Kidney (tissue), 13 donors: ENCODE measurements at regions not wholly inside any gene's neighbourhood (a gene's known extent, or its start where the extent isn't known, plus 50 kb on each side); places are given as distances from the start of the nearest gene placed in this dataset.

Source experiments
- DNase-seq, 5 donors: peaks; one replicate each; pipeline ENCODE4 v3.0.0-alpha.2; 2013 to 2020
- FAIRE-seq: peaks from 2 replicates; lab custom pipeline; 2012; peaks lifted over from hg19 to GRCh38; lab: Jason Lieb, UNC
- H3K27ac ChIP-seq, 2 donors: one replicate each; pipeline ENCODE4 v1.7.0; 2013; ENCODE audit warnings: low read depth in 2 of 2, low read length in 2 of 2, inconsistent platforms in 1 of 2
- H3K27me3 ChIP-seq: one replicate; pipeline ENCODE4 v1.7.1; 2013; ENCODE audit warnings: low read length, inconsistent platforms; ENCODE audit not compliant: control insufficient read depth, insufficient read depth
- H3K36me3 ChIP-seq, 3 donors: one replicate each; pipeline versions ENCODE4 v1.7.0 to v1.7.1; 2013; ENCODE audit warnings: low read length in 3 of 3, control low read depth in 1 of 3, inconsistent platforms in 1 of 3; ENCODE audit not compliant: insufficient read depth in 3 of 3, control insufficient read depth in 2 of 3
- H3K4me1 ChIP-seq, 3 donors: one replicate each; pipeline versions ENCODE4 v1.7.0 to v1.7.1; 2013; ENCODE audit warnings: low read length in 3 of 3, inconsistent platforms in 1 of 3, low read depth in 1 of 3; ENCODE audit not compliant: control insufficient read depth in 2 of 3, insufficient read depth in 2 of 3
- H3K4me3 ChIP-seq, 3 donors: one replicate each; pipeline versions ENCODE4 v1.7.0 to v1.8.1; 2013; ENCODE audit warnings: low read length in 3 of 3, control low read depth in 1 of 3, inconsistent platforms in 1 of 3
- H3K9ac ChIP-seq, 3 donors: one replicate each; pipeline versions ENCODE4 v1.7.0 to v1.7.1; 2013; ENCODE audit warnings: low read length in 3 of 3, control low read depth in 1 of 3, inconsistent platforms in 1 of 3
- H3K9me3 ChIP-seq, 3 donors: one replicate each; pipeline versions ENCODE4 v1.7.0 to v1.7.1; 2013; ENCODE audit warnings: low read length in 3 of 3, control low read depth in 1 of 3, inconsistent platforms in 1 of 3; ENCODE audit not compliant: control insufficient read depth in 2 of 3, insufficient read depth in 1 of 3
- intact Hi-C: fragments of 100-400 bp; cut with DNase I; formaldehyde crosslinking; loops from one replicate; pipeline ENCODE4 v1.11.1; 2022
- TF ChIP-seq, protein P1 (sequence below): IDR thresholded peaks from 3 replicates; pipeline ENCODE4 v1.5.1; 2012; ENCODE audit warnings: mild to moderate bottlenecking, moderate library complexity, borderline replicate concordance; ENCODE audit not compliant: insufficient read depth; ENCODE audit errors: extremely low read depth
- donor health status: control.
- donor health status: control.
- donor health status: control.
- donor health status: control.
- donor health status: control.
- donor health status: DM: yes; HTN: yes; CAD: no.
- donor health status: Normal renal cell carcinoma (clear cell type).

DNA sequence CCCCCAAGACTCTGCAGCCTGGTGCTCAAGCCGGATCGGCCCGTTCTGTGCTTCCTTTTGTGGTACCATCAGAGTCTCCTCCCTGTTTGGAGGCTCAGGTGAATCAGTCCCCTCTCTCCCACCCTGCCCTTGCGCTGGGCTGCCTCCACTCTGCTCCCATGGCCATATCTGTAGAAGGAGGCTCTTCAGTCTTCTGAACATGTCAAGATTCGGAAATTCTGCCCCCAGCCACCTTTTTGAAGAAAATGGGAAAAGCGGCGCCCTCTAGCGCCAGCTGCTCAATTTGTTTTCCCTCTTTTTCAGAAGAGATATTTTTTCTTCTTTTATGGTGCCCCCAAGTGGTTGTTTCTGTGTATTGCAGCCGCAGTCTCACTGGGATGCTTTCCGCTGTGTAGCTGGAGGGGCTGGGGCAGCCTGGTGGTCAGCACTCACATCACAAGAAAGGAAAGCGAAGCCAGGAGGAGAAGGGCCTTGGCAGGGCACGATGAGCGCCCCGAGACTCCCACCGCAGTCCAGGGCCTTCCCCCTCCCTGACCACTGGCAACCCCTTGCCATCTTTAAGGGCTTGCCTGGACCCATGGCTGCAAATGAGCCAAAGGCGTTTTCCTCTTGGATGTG, 58.4 kb upstream of the CACNA1E start:
- intact Hi-C loops, result loop anchor here (5.0 kb wide), 1 partner anchor 233 kb away; no protein-coding TSS in a partner anchor
- no peak overlapping the region for H3K4me3 ChIP-seq
- FAIRE-seq, result peak; percentile 62

DNA sequence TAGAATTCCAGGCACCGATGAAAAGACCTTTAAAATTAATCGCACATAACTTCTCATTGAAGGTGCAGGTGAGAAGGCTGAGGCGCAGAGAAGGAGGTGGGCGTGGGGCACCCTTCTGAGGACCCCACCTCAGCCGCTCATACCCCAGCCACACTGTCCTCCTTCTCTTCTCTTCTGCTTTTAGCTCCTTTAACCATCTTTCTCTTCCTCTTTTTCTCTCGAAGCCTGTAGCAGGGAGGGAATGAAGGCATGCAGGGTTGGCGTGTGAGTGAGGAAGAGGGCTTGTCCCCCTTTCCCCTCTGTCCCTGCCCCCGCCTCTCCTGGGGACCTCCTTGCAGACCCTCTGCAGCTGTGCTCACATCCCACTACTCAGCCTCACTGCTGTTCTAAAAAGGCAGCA, 57.8 kb upstream of the CACNA1E start:
- Histone ChIP-seq H3K27me3 (no peaks in the 10 kb centered on the region), H3K4me3 (no peak overlapping the region), H3K27ac (no peak overlapping the region), H3K9me3 (no peaks in the 10 kb centered on the region), H3K36me3 (no peaks in the 10 kb centered on the region), H3K4me1 (peaks cover 0 to 2% (median 0%) of the 10 kb centered on the region in 3 donors), H3K9ac (no peak overlapping the region)
- TF ChIP-seq, protein P1, sequence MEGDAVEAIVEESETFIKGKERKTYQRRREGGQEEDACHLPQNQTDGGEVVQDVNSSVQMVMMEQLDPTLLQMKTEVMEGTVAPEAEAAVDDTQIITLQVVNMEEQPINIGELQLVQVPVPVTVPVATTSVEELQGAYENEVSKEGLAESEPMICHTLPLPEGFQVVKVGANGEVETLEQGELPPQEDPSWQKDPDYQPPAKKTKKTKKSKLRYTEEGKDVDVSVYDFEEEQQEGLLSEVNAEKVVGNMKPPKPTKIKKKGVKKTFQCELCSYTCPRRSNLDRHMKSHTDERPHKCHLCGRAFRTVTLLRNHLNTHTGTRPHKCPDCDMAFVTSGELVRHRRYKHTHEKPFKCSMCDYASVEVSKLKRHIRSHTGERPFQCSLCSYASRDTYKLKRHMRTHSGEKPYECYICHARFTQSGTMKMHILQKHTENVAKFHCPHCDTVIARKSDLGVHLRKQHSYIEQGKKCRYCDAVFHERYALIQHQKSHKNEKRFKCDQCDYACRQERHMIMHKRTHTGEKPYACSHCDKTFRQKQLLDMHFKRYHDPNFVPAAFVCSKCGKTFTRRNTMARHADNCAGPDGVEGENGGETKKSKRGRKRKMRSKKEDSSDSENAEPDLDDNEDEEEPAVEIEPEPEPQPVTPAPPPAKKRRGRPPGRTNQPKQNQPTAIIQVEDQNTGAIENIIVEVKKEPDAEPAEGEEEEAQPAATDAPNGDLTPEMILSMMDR, result no peak
- DNase-seq (no peak), FAIRE-seq (no peak)
- intact Hi-C loops, result no loop called here

More for the DNA sequence above, 58.4 kb upstream of the CACNA1E start:
- Histone ChIP-seq H3K9ac (no peak overlapping the region), H3K27me3 (no peaks in the 10 kb centered on the region), H3K36me3 (no peaks in the 10 kb centered on the region), H3K9me3 (no peaks in the 10 kb centered on the region), H3K27ac (no peak overlapping the region), H3K4me1 (peaks cover 0 to 2% (median 0%) of the 10 kb centered on the region in 3 donors)
- TF ChIP-seq, protein P1, result peak; percentile 95
- DNase-seq, result peak; percentile 73 to 91 (median 88)

DNA sequence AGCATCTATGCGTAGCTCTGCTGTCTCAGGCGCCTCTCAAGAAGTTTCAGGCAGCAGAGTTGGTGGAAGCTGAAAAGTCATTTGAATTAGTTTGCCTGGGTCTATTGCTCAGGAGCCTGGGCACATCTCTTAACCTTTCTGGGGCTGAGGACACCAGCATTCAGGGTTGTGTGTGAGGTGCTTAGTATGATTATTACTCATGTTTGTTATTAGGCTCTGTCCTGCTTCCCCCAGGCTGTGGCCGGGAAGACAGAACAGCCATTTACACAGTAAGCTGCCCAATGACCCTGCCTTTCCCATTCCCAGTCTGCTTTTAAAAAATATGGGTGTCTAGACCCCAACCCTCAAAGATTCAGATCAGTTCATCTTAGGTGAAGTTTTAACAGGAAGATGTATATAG, 53.9 kb upstream of the CACNA1E start:
- Histone ChIP-seq H3K36me3 (no peaks in the 10 kb centered on the region), H3K9me3 (no peaks in the 10 kb centered on the region), H3K4me3 (no peak overlapping the region), H3K27me3 (no peaks in the 10 kb centered on the region), H3K4me1 (no peaks in the 10 kb centered on the region), H3K9ac (no peak overlapping the region), H3K27ac (no peak overlapping the region)
- intact Hi-C loops, result no loop called here
- TF ChIP-seq, protein P1, result no peak
- no peak for FAIRE-seq
- DNase-seq, result no peak
